H9 (cell line): ENCODE measurements at regions not wholly inside any gene's neighbourhood (a gene's known extent, or its start where the extent isn't known, plus 50 kb on each side); places are given as distances from the start of the nearest gene placed in this dataset.

Source experiments
- DNase-seq: peaks from one replicate; pipeline ENCODE4 v3.0.0-alpha.2; 2017
- H2AFZ ChIP-seq: one replicate; pipeline ENCODE4 v1.6.1; 2013; ENCODE audit warnings: mild to moderate bottlenecking, low read length, control low read depth, moderate library complexity
- H2AK5ac ChIP-seq: 2 replicates; pipeline ENCODE4 v1.6.1; 2013; ENCODE audit warnings: low read length, control low read depth, mixed read lengths; ENCODE audit not compliant: insufficient read length
- H2BK120ac ChIP-seq: one replicate; pipeline ENCODE4 v1.6.1; 2013; ENCODE audit warnings: low read depth, mild to moderate bottlenecking, low read length, control low read depth, inconsistent platforms; ENCODE audit not compliant: poor library complexity, severe bottlenecking
- H2BK12ac ChIP-seq: 2 replicates; pipeline ENCODE4 v1.6.1; 2013; ENCODE audit warnings: low read length, control low read depth, mixed read lengths, low read depth; ENCODE audit not compliant: insufficient read length
- H2BK15ac ChIP-seq: 2 replicates; pipeline ENCODE4 v1.6.1; 2013; ENCODE audit warnings: low read depth, low read length, control low read depth
- H2BK20ac ChIP-seq: one replicate; pipeline ENCODE4 v1.6.1; 2013; ENCODE audit warnings: low read depth, mild to moderate bottlenecking, low read length, control low read depth, inconsistent platforms; ENCODE audit not compliant: poor library complexity, severe bottlenecking
- H2BK5ac ChIP-seq: 2 replicates; pipeline ENCODE4 v1.6.1; 2013; ENCODE audit warnings: low read length, control low read depth, mixed read lengths; ENCODE audit not compliant: insufficient read length
- H3K14ac ChIP-seq: 2 replicates; pipeline ENCODE4 v1.6.1; 2013; ENCODE audit warnings: low read length, control low read depth; ENCODE audit not compliant: insufficient read depth
- H3K18ac ChIP-seq: 2 replicates; pipeline ENCODE4 v1.6.1; 2013; ENCODE audit warnings: low read depth, mild to moderate bottlenecking, mixed read lengths, low read length, control low read depth; ENCODE audit not compliant: insufficient read length
- H3K23ac ChIP-seq: 2 replicates; pipeline ENCODE4 v1.6.1; 2013; ENCODE audit warnings: low read length, control low read depth, mixed read lengths, low read depth; ENCODE audit not compliant: insufficient read length
- H3K23me2 ChIP-seq: 2 replicates; pipeline ENCODE4 v1.6.1; 2013; ENCODE audit warnings: low read depth, mild to moderate bottlenecking, mixed read lengths, low read length, control low read depth; ENCODE audit not compliant: insufficient read length, poor library complexity, severe bottlenecking
- H3K27ac ChIP-seq: 2 replicates; pipeline ENCODE4 v1.5.1; 2013; ENCODE audit warnings: low read length, control low read depth, mixed read lengths, low read depth; ENCODE audit not compliant: insufficient read length
- H3K27me3 ChIP-seq: 2 replicates; pipeline ENCODE4 v1.6.1; 2013; ENCODE audit warnings: low read length, control low read depth, inconsistent platforms; ENCODE audit not compliant: insufficient read depth
- H3K4ac ChIP-seq: 2 replicates; pipeline ENCODE4 v1.6.1; 2013; ENCODE audit warnings: low read depth, mild to moderate bottlenecking, control low read depth, inconsistent platforms, low read length, moderate library complexity
- H3K4me1 ChIP-seq: 2 replicates; pipeline ENCODE4 v1.6.1; 2013; ENCODE audit warnings: low read length, control low read depth, inconsistent platforms; ENCODE audit not compliant: insufficient read depth
- H3K4me2 ChIP-seq: 2 replicates; pipeline ENCODE4 v1.6.1; 2013; ENCODE audit warnings: low read length, control low read depth, mixed read lengths; ENCODE audit not compliant: insufficient read length, insufficient read depth
- H3K56ac ChIP-seq: 2 replicates; pipeline ENCODE4 v1.6.1; 2013; ENCODE audit warnings: low read depth, mild to moderate bottlenecking, mixed read lengths, low read length, control low read depth; ENCODE audit not compliant: insufficient read length
- H3K79me1 ChIP-seq: 2 replicates; pipeline ENCODE4 v1.6.1; 2013; ENCODE audit warnings: low read depth, mild to moderate bottlenecking, moderate library complexity, low read length, control low read depth, inconsistent platforms; ENCODE audit not compliant: insufficient read depth, poor library complexity, severe bottlenecking
- H3K79me2 ChIP-seq: 2 replicates; pipeline ENCODE4 v1.6.1; 2013; ENCODE audit warnings: low read length, control low read depth, inconsistent platforms; ENCODE audit not compliant: insufficient read depth
- H3K9ac ChIP-seq: 2 replicates; pipeline ENCODE4 v1.6.1; 2013; ENCODE audit warnings: low read length, control low read depth, mixed read lengths; ENCODE audit not compliant: insufficient read length; ENCODE audit errors: extremely low read depth
- H3K9me3 ChIP-seq: one replicate; pipeline ENCODE4 v1.6.1; 2013; ENCODE audit warnings: low read depth, low read length, inconsistent platforms; ENCODE audit not compliant: control insufficient read depth
- H3T11ph ChIP-seq: one replicate; pipeline ENCODE4 v1.6.1; 2013; ENCODE audit warnings: mild to moderate bottlenecking, low read length, control low read depth, inconsistent platforms
- H4K20me1 ChIP-seq: one replicate; pipeline ENCODE4 v1.6.1; 2013; ENCODE audit not compliant: control insufficient read depth, insufficient read length, insufficient read depth
- H4K5ac ChIP-seq: 2 replicates; pipeline ENCODE4 v1.6.1; 2013; ENCODE audit warnings: low read depth, mild to moderate bottlenecking, mixed read lengths, low read length, control low read depth; ENCODE audit not compliant: insufficient read length
- H4K8ac ChIP-seq: replicated peaks from 2 replicates; pipeline ENCODE4 v1.6.1; 2013; ENCODE audit warnings: low read length, control low read depth, mixed read lengths, low read depth; ENCODE audit not compliant: insufficient read length
- H4K91ac ChIP-seq: 2 replicates; pipeline ENCODE4 v1.6.1; 2013; ENCODE audit warnings: low read depth, mild to moderate bottlenecking, moderate library complexity, mixed read lengths, low read length, control low read depth; ENCODE audit not compliant: insufficient read length
- H3K27ac Mint-ChIP-seq, 3 experiments: 2 replicates in 2 of 3; 3 replicates in 1 of 3; pipeline ENCODE4 v1.8.0; 2020 to 2021; ENCODE audit warnings: mixed read lengths in 3 of 3, mild to moderate bottlenecking in 1 of 3, moderate library complexity in 1 of 3
- H3K27me3 Mint-ChIP-seq: 2 replicates; pipeline ENCODE4 v1.8.0; 2021; ENCODE audit warnings: low read depth, mild to moderate bottlenecking, moderate library complexity, mixed read lengths
- H3K36me3 Mint-ChIP-seq, 3 experiments: 2 replicates in 2 of 3; 3 replicates in 1 of 3; pipeline ENCODE4 v1.8.0; 2020 to 2021; ENCODE audit warnings: low read depth in 3 of 3, mixed read lengths in 3 of 3; ENCODE audit not compliant: insufficient read depth in 1 of 3
- H3K4me1 Mint-ChIP-seq, 2 experiments: 2 replicates each; pipeline ENCODE4 v1.8.0; 2020; ENCODE audit warnings: mixed read lengths in 2 of 2
- H3K4me3 Mint-ChIP-seq, 2 experiments: 2 replicates in 1 of 2; 3 replicates in 1 of 2; pipeline ENCODE4 v1.8.0; 2020 to 2021; ENCODE audit warnings: mild to moderate bottlenecking in 2 of 2, mixed read lengths in 2 of 2, moderate library complexity in 1 of 2
- H3K9me3 Mint-ChIP-seq, 2 experiments: 2 replicates in 1 of 2; 3 replicates in 1 of 2; pipeline ENCODE4 v1.8.0; 2020; ENCODE audit warnings: mild to moderate bottlenecking in 2 of 2, mixed read lengths in 2 of 2, moderate library complexity in 1 of 2
- CTCF ChIP-seq: fragments of 200-600 bp; sonication (generic); conservative IDR thresholded peaks from 3 replicates; pipeline ENCODE4 v1.8.0; 2021; ENCODE audit warnings: antibody characterized with exemption, mild to moderate bottlenecking
- WGBS: extraction: QIAGEN DNeasy Blood & Tissue Kit; methylation state at CpG from one replicate; pipeline ENCODE4 v1.1.7; 2013; ENCODE audit warnings: missing lambda C conversion rate, low lambda C conversion rate, mixed read lengths; ENCODE audit not compliant: insufficient read length; ENCODE audit errors: extremely low coverage; 5-methylcytosine and 5-hydroxymethylcytosine counted together

DNA sequence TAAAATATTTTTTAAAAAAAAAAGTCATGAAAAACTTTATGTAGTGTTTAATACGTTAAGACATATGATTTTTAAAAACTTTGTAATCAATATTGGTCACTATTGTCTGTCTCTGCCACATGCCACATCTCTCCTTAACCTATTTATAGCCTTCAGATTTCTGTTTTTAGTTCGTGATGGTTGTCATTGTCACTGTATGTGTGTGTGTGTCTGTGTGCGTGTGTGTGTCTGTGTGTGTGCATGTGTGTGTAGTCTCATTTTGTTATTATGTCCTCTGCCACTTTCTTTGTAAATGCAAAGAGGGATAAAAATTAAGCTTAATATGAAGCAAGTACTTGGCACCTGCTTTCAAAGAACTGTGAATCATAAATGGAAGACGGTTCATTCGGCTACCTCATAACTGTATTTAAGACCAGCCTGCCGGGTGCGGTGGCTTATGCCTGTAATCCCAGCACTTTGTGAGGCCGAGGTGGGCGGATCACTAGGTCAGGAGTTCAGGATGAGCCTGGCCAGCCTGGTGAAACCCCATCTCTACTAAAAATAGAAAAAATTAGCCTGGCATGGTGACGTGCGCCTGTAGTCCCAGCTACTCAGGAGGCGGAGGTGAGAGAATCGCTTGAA lies 354.0 kb downstream of the ARL4A start:
- H2BK15ac ChIP-seq, result no peak overlapping the region
- peaks cover 3 to 5% (median 4%) of the 10 kb centered on the region in 3 experiments; a peak in 5 of 7 replicates for H3K36me3 Mint-ChIP-seq
- no peaks in the 10 kb centered on the region for H3K79me2 ChIP-seq
- H3K9ac ChIP-seq, result no peak overlapping the region
- no peak overlapping the region for H3K18ac ChIP-seq
- no peak overlapping the region for H2BK20ac ChIP-seq
- no peak overlapping the region for H2BK12ac ChIP-seq
- no peak overlapping the region for H2BK5ac ChIP-seq
- H3K4me2 ChIP-seq, result no peak overlapping the region
- H3K27me3 Mint-ChIP-seq, result no peaks in the 10 kb centered on the region
- H3T11ph ChIP-seq, result no peak overlapping the region
- H3K9me3 Mint-ChIP-seq, result peaks cover 3% of the 10 kb centered on the region in 2 experiments
- no peak overlapping the region for H2AFZ ChIP-seq
- H3K4me3 Mint-ChIP-seq, result no peak overlapping the region
- no peak overlapping the region for H3K14ac ChIP-seq
- no peak overlapping the region for H4K91ac ChIP-seq
- H3K23ac ChIP-seq, result no peak overlapping the region
- H3K79me1 ChIP-seq, result no peaks in the 10 kb centered on the region
- no peaks in the 10 kb centered on the region for H3K9me3 ChIP-seq
- no peak overlapping the region for H3K27ac Mint-ChIP-seq
- H3K4ac ChIP-seq, result no peak overlapping the region
- TF ChIP-seq CTCF, result no peak
- no peaks in the 10 kb centered on the region for H3K4me1 ChIP-seq
- H3K27me3 ChIP-seq, result no peaks in the 10 kb centered on the region
- no peak overlapping the region for H3K27ac ChIP-seq
- WGBS, result no CpG with 5 or more reads among the region's 13 CpGs
- H4K5ac ChIP-seq, result no peak overlapping the region
- DNase-seq, result no peak
- no peak overlapping the region for H2AK5ac ChIP-seq
- no peak overlapping the region for H3K56ac ChIP-seq
- H4K8ac ChIP-seq, result no peak overlapping the region
- no peaks in the 10 kb centered on the region for H3K23me2 ChIP-seq
- H2BK120ac ChIP-seq, result no peak overlapping the region
- H4K20me1 ChIP-seq, result no peaks in the 10 kb centered on the region
- H3K4me1 Mint-ChIP-seq, result peaks cover 0 to 4% of the 10 kb centered on the region in 2 experiments; a peak in 1 of 4 replicates
